ENCODE measurements at regions not wholly inside any gene's neighbourhood (a gene's known extent, or its start where the extent isn't known, plus 50 kb on each side); places are given as distances from the start of the nearest gene placed in this dataset.

DNA sequence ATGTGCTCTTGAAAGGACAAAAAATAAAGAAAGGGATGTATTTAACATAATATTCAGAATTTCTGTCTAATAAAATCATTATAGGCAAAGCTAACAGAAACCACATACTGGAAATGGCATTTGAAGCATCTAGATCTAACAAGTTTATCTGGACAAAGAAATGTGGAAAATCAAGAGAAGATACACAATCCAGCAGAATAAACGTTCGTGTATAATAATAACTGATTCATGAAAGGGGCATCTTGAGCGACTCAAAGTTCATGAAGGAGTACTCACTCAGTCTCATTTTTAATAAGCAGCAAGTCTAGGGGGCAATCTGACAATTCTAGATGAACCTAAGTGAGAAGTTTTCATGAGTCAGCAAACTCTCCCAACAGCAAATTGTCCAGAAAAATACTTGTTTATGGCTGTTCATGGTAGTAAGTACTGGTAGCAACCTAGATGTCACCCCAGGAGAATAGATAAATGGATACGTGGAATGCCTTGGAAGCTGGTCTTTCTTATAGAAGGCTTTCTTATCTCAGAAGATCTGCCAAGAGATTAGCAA, 541.8 kb downstream of the INHBA start:
- no peak for DNase-seq

DNA sequence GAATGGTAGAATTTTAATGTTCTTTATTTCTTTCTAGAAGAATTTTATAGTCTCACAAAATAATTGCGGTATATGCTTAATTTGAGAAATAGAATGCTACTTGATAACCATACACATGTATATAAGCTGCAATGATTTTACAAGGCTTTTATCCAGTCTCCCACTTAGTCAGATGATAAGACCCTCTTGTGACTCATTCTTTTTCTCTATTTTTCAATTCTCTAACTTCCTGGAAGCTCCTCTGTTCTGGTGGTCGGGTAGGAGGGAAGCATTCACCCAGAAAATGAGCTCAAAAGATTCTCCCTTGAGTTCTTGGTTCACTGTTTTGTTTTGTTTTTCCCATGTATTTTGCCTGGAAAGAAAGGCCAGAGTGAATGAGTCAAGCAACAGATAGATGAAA, 546.6 kb downstream of the INHBA start:
- no peak for DNase-seq

DNA sequence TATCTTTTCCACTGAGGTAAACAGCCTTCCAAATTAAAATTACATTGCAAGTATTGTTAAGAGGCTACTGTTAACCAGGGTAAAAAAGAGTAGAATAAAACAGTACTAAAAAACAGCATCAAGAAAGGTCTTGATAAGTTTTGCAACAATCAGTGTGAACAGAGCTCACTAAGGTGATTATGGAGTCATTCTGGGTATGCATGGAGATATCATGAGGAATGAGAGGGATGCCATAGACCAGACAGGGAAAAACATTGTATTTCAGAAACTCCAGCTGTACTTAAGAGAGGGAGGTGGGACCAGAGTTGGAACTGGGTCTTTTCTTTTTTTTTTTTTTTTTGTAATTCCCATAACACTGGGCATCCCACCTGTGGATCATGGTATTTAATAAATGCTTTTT, 549.6 kb downstream of the INHBA start:
- DNase-seq, result no peak

DNA sequence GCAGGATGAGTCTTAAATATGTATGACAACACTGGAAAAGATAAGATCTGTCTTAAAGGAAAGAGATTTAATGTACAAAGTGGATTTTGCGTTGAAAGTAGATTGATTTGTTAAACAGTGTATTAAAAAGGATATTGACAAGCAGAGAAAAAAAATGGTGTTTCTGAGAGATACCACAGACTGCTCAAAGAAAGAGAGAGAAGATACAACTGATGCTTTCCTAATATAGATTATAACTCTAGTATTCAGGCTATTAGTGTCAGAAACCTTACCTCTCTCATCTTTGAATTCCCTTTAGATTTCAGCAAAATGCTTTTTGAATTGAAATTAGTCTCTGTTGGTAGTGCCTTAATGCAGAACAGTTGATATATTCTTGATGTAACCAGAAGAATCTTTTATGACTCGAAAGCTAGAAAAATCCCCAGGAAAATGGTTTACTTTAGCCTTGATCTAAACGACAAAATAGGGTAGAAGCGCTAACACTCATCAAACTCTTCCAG, 550.7 kb downstream of the INHBA start:
- DNase-seq, result no peak

DNA sequence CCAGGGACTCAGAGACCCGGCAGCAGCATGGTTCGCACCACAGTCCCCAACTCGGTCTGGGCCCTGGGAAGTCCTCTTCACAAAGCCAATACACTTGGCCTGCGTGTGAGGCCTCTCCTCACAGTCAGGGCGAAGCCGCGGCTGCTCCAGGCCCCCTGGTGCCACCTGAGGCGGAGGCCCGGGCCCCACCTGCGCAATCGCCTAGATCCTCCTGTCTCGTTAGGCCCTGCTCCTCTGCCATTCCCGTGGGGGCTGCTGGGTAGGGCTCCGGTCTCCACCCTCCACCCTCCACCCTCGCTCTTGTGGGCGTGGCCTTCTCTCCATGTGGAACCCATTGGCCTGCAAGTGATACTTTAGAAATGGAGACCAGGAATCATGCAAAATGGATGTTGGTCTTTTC, 553.3 kb downstream of the INHBA start:
- DNase-seq, result no peak

DNA sequence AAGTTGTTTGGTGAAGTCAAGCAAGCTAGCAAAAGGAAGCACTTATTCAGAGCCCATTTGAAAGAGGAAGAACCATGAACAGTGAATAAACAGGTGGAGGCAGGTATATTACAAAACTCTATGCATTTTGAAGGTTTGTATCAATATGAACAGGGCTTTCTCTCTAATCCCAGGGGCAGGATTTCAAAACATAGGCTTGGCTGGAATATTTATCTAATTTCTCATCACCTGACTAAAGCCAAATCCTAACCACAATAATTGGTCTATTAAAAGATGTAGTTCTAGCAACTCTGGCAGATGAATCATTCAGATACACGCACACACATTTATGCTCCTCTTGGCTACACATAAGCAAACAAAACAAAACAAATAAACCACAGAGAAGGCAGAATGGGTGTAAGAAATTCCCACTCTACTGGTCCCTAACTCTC, 554.4 kb downstream of the INHBA start:
- no peak for DNase-seq

DNA sequence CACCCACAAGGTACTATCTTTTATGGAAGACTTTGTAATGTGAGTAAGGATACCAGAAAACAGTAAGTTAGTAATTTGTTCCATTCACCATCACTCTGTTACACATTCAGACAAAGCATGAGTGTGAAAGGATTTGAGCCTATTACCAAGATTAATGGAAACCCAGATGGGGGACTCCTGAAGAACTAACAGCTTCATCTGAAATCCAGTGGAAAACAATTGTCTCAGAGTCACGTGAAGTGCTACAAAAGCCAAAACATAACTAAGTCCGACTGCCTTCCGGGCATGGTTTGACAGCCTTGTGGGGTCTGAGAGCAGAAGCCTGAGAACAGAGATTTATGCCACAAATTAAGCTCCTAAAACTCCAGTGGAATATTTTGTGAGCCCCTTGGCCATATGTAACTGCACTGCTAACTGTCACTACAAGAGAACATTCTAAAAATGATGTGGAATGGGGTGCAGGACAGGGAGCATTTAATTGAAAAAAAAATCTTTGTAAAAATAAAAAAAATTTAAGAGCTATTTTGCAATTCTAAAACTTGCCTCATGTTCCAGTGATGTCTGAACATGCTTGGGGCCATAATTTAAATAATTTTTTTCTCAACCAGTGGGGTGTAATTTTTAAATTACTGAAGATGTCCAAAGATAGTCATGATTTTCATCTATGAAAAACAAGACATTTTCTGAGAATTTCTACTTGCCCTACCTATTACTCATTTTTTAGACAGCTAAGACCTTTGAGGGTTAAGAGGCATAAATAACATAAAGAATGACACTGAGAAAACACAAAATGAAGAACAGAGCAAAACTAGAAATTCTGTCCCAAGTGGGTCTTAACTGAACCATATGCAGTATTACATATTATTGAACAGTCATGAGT, 555.0 kb downstream of the INHBA start:
- no peak for DNase-seq

DNA sequence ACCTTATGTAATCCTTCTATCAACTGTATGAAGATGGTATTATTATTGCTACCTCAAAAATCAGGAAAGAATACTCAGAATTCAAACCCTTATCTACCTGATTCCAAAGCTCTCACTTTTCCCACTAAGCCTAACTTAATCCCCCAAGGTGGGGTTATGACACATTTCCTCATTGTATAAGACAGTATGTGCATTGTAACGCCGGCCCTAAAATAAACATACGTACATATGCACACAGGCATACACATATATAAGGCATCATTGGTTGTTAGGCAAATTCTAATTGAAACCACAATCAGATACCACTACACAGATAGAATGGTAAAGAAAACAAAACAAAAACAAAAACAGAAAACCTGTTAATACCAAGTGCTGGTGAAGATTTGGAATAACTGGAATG, 556.5 kb downstream of the INHBA start:
- DNase-seq, result no peak

DNA sequence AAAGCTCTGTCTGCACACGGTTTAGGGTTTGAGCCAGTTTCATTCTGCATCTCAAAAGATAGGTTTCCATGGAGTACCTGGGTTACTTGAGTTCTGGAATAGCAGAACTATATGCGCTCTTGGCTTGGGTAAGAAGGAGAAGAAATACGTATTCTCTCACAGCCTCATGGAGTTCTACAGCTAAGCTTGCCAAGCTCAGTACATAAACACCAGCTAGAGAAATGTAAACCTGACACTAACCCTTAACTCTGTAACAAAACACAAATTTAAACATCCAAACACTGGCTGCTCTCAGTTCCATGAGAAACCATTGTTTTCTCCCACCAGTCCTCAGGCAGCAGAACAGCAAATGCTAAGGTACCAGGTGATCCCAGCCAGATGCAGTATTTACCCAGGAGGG, 557.2 kb downstream of the INHBA start:
- DNase-seq, result no peak

DNA sequence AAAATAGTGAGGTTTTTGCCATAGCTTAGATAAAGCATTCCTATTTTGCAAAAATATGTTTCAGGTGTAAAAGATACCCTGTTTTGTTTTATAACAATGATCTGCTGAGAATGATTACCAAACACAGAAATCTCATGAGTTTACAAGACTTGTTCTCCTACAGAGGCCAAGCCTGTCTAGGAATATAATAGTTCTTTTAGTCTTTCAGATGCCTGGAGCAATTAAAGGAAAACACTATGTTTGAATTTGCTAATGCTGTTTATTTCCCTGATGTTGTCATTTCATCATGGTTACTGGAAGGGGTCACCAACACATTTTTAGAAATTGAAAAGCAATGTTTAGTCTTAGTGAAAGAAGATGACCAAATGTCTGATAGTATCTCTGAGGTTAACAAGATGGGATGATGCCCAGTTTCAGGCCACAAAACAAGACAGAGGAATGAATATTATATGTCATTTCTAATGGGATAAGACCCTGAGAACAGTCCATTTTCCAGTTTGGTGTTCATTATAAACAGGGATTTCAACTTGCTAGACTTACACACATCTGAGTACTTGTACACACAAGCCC, 559.9 kb downstream of the INHBA start:
- no peak for DNase-seq

DNA sequence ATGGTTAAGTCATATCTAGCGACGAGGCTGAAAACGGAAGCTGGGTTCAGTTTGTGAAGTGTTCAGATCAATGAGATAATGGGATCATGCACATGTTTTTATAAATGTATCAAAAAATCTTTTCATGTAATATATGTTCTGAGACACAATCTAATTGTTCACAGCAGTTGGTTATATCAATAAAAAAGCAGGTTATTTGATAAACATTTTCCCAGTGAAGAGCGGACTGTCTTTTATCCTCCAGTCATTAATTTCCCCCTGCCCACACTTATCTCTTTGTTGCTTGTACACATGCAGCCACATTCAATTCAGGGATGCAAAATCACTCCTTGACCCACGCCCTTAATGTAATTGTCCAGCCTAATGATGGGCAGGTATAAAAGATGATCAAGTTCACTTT, 563.1 kb downstream of the INHBA start:
- no peak for DNase-seq

DNA sequence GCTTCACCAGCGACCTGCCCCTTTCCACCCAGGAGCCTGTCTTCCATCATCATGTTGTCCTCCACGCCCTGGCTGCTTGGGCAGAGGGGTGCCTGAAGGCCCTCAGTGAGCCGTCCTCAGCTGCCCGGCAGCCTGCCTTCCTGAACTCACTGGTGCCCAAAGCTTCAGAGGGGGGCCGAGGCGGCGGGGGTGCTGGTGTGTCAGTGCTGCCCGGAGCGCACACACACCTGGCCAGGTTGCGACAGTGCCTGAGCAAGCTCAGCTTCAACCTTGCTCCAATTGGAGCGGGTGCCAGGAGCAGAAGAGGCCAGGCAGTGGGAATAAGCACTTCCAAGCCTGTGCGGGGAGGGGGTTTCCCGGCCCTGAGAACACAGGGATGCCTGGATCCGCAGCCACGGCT, 566.3 kb downstream of the INHBA start:
- no peak for DNase-seq

DNA sequence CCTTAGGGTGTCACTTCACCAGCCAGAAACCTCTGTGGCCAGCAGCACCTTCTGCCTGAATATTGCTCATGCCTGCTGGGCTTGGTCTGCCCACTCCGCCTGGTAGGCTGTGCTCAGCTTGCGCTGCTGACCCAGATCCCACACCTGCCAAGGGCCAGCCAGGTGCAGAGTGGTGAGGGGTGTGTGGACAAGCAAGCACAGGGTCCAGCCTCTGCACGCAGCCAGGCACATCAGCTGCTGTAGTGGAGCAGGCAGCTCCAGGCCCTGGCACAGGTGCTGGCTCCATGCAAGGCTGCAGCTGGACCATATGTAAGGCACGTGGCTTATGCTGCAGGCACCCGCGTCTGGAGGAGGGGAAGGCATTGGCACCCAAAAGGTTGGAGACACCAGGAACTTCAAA, 567.4 kb downstream of the INHBA start:
- no peak for DNase-seq

DNA sequence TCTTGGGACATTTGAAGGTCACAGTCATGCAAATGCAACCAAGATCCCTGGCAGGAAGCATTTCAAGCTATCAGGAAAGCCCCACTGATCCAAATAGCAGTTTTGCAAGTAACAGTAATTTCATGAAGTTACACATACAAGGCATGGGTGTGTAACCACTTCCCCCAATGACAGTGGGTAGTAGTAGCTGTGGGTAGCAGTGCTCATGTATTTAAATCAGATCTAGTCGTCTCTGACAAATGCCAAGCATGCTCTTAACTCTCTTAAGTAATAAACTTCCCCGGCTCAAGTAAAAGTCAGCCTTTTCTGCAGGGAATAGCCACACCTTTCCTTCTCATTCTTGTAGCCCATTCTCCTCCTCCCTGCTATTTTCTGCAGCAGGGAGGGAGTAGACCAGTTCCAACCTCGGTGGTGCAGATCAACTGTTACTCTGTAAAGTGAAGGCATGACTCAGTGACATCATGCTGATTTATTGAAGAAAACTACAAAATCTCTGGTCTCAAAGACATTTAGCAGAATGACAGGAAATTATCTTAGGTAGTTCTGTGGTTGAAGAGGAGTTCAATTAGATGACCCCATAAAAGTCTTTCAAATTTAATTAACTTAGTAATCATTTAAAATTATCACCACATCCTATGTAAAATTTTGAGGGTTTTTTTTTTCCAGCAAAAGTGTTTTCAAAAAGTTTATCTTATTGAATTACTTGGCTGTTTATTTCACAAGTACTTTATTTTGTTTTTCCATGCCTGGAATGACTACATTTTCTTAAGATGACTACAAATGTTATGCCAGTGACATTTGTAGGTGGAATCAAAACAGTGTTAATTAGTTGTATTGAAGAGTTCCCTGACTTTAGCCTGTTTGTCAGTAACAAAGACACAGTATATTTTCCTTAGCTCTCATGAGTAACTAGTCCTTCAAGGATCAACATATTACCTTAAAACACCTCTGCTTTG, 568.3 kb downstream of the INHBA start:
- no peak for DNase-seq

DNA sequence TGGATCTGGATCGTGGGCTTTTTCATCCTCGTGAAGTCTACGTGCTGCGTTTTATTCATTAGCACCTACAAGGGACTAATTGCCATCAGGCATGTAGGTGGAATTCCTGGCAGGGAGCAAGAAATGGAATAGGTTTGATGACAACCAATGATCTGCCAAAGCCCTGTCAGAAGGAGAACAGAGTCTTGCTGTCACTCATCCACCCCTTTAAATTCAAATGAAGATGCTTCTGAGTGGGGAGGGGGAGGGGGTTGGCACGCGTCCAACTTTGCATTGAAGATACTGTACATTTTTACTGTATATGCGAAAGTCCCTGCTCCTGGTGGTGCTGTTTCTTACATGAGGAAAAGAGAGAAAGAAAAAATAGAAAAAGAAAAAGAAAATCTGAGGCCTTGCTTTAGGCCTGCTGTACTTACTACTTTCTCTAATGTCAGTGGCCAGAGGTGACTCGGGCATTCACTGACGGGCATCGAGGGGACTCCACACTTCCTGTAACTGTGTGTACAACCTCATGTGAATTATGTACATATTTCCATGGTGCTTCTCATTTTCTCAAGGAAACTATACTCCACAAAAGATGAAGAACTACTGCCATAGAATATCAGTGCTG, 569.1 kb downstream of the INHBA start:
- DNase-seq, result no peak

DNA sequence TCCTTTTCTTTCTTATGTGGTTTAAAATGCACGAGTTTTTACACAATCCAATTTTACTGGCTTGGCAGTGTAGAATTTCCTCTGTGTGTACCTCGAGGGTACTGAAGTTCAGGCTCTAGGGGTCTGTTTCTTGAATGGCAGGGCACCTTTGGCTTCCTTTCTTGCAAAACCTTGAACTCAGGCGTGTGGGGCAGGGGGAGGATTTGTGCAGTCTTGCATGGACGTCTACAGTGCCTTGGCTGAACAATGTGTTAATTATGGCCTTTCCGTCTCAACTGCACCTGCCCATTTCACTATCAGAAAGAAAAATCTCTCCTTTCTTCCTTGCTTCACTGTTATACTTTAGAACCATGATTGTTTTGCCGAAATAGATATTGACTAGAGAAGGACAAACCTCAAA, 570.9 kb downstream of the INHBA start:
- no peak for DNase-seq

DNA sequence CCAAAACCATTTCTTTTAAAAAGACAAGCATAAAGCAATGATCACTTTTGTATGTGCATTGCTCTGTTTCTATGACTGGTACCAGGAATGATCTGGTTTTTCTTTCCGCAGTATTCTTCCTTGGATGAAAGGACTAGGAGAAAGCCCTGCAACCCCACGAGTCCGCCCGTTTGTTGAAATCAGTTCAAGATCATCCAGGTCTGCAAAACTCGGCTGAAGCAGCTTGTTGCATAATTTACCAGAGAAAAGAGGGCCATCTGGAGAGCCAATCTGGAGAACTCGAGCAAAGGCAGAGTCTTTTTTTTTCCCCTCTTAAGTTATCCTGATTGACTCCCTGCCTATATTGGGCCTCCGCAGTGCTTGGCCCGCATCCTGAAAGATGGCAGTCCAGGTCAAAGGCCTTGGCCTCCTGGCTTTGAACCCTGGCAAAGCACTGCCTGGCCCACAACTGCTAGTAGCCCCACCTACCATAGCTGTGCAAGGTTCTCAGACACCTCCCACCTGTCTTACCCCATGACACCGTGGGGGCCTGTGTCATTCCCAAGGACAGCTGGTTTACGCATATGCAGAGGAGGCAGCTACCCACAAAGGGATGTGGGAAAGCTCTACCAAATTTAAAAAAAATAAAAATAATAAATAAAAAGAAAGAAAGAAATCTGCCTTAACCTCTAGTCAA, 572.2 kb downstream of the INHBA start:
- DNase-seq, result no peak

DNA sequence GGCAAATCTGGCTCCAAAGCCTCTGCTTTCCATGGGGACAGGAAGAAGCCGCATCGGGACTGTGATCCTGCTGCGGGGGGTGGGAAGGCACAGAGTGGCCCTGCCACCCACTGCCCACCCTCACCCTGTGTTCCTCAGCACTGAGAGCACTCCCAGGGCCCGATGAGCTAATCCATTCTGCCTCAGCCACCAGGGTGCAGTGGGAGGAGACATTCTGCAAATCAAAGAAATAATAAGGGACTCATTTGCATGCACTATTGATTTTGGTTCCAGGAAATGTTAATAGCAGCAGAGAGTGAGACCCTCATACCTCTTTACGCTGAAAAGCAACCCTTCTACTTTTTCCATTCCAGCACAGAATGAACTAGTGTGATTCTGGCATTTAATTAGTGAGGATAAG, 572.8 kb downstream of the INHBA start:
- DNase-seq, result no peak

DNA sequence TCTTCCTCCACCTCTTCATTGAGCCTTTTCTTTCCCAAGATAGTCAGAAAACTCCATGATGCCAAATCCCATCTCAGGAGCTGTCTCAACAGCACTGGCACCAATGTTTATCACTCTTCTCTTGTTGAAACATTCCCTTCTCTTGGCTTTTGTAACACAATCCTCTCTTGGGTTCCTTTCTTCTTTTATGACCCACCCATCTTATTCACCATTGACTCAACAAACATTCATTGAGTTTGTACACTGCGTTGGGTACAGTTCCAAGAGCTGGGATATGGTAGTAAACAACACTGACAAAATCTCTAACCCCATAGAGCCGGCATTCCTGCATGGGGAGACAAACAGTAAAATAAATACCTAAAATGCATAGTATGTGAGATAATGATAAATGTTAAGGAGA, 577.5 kb downstream of the INHBA start:
- no peak for DNase-seq

DNA sequence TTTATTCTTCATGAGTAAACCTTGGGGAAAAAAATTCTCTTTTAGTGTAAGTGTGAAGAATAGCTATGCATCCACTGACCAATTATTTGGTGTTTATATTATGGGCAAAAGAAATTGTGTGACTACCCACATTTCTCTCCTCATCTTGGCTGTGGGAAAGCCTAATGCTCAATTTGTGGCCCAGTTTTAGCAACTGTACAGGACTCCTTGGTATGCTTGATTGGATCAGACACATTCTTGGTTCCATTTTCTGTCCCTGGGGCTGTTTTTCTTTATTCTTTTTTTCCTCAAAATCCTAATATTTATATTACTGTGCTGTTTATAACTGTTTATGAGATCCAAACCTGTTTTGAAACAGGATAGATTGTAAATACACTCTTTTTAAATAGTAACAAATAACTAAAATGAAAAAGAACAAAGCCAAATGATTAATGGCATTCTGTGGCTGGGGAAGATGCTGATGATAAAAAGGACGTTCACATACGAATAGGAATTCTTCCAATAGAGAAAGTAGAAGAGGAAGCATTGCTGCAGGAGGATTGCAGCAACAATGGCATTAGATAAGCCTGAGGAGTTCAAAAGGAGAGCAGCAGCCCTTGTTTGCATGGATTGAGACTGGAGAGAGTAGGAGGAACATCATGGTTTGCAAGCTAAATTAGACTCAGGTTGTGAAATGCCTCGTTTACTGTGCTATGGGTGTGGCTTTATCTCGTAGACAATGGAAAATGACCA, 580.5 kb downstream of the INHBA start:
- no peak for DNase-seq

DNA sequence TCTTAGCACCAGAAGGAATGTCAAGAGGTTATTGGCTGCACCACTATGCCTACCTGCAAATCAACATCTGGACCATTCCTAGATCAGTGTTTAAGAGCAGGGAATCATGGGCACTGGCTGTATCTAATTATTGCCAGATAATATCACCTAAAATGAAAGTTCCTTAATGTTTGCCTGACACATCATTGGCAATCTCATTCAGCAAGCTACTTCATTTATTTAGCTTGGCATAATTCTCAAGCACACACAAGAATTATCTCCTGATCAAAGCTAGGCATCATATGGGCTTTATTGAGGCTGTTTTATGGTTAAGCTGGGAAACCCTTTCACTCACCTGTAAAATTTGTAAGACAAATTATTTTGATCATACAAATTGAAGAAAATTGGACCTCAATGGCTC, 581.7 kb downstream of the INHBA start:
- no peak for DNase-seq
